Naive thymus-derived CD4-positive, alpha-beta T cell (primary cell): ENCODE measurements at regions not wholly inside any gene's neighbourhood (a gene's known extent, or its start where the extent isn't known, plus 50 kb on each side); places are given as distances from the start of the nearest gene placed in this dataset.

ENCODE experiments used
- ATAC-seq: fragments of 150-1000 bp; cut with Tn5 transposase; 2 replicates; pipeline ENCODE4 v1.10.0; 2021; ENCODE audit warnings: mild to moderate bottlenecking, moderate library complexity
- CTCF ChIA-PET: fragments of 350-600 bp; sonication (Branson Sonifier 250); formaldehyde crosslinking; loops from one replicate; lab custom pipeline; 2021; ENCODE audit warnings: antibody characterized with exemption; lab: Charles Lee
- POLR2A ChIA-PET: fragments of 350-600 bp; sonication (Branson Sonifier 250); formaldehyde crosslinking; loops from one replicate; lab custom pipeline; 2021; ENCODE audit warnings: antibody characterized with exemption, inconsistent platforms; lab: Charles Lee
- DNase-seq, 9 donors: peaks; one replicate each; pipeline versions ENCODE4 v3.0.0 to v3.0.0-alpha.2; 2020 to 2022; ENCODE audit warnings: mixed read lengths in 1 of 9
- H3K27ac ChIP-seq: one replicate; pipeline ENCODE4 v1.7.0; 2013; ENCODE audit warnings: mild to moderate bottlenecking, low read depth, low read length, moderate library complexity
- H3K27me3 ChIP-seq, 2 donors: one replicate each; pipeline ENCODE4 v1.7.0; 2013; ENCODE audit warnings: low read length in 2 of 2, mild to moderate bottlenecking in 2 of 2, moderate library complexity in 2 of 2; ENCODE audit not compliant: control insufficient read depth in 2 of 2, insufficient read depth in 2 of 2
- H3K36me3 ChIP-seq, 3 experiments: 1 replicate in 2 of 3; 2 replicates in 1 of 3; pipeline ENCODE4 v1.7.0; 2013; ENCODE audit warnings: low read length in 3 of 3, mild to moderate bottlenecking in 3 of 3, moderate library complexity in 1 of 3; ENCODE audit not compliant: insufficient read depth in 3 of 3, control insufficient read depth in 2 of 3
- H3K4me1 ChIP-seq, 2 donors: one replicate each; pipeline ENCODE4 v1.7.0; 2013; ENCODE audit warnings: low read length in 2 of 2, mild to moderate bottlenecking in 2 of 2, moderate library complexity in 1 of 2; ENCODE audit not compliant: control insufficient read depth in 2 of 2, insufficient read depth in 2 of 2
- H3K4me3 ChIP-seq: 2 replicates; pipeline ENCODE4 v1.7.0; 2013; ENCODE audit warnings: mild to moderate bottlenecking, low read length
- H3K9me3 ChIP-seq, 3 experiments: 1 replicate in 2 of 3; 2 replicates in 1 of 3; pipeline ENCODE4 v1.7.0; 2013; ENCODE audit warnings: low read length in 3 of 3; ENCODE audit not compliant: control insufficient read depth in 2 of 3
- H3K27ac Mint-ChIP-seq, 9 donors: one replicate each; pipeline ENCODE4 v1.8.0; 2020 to 2022; ENCODE audit warnings: mixed read lengths in 9 of 9, mild to moderate bottlenecking in 8 of 9, moderate library complexity in 5 of 9, inconsistent platforms in 2 of 9
- H3K27me3 Mint-ChIP-seq, 5 donors: one replicate each; pipeline ENCODE4 v1.8.0; 2021 to 2022; ENCODE audit warnings: mixed read lengths in 5 of 5, mild to moderate bottlenecking in 1 of 5
- H3K36me3 Mint-ChIP-seq, 5 donors: one replicate each; pipeline ENCODE4 v1.8.0; 2020 to 2022; ENCODE audit warnings: mixed read lengths in 5 of 5, mild to moderate bottlenecking in 3 of 5, inconsistent platforms in 1 of 5
- H3K4me1 Mint-ChIP-seq, 7 donors: one replicate each; pipeline ENCODE4 v1.8.0; 2020 to 2022; ENCODE audit warnings: mixed read lengths in 7 of 7, mild to moderate bottlenecking in 3 of 7, inconsistent platforms in 1 of 7
- H3K4me3 Mint-ChIP-seq, 10 donors: one replicate each; pipeline ENCODE4 v1.8.0; 2020 to 2022; ENCODE audit warnings: mild to moderate bottlenecking in 10 of 10, mixed read lengths in 10 of 10, moderate library complexity in 6 of 10, inconsistent platforms in 2 of 10
- H3K9me3 Mint-ChIP-seq, 11 donors: one replicate each; pipeline ENCODE4 v1.8.0; 2020 to 2022; ENCODE audit warnings: mixed read lengths in 11 of 11, mild to moderate bottlenecking in 4 of 11, inconsistent platforms in 1 of 11, moderate library complexity in 1 of 11
- intact Hi-C, 2 donors: fragments of 100-400 bp; cut with micrococcal nuclease; formaldehyde crosslinking; loops; one replicate each; pipeline ENCODE4 v1.15.1; 2023

DNA sequence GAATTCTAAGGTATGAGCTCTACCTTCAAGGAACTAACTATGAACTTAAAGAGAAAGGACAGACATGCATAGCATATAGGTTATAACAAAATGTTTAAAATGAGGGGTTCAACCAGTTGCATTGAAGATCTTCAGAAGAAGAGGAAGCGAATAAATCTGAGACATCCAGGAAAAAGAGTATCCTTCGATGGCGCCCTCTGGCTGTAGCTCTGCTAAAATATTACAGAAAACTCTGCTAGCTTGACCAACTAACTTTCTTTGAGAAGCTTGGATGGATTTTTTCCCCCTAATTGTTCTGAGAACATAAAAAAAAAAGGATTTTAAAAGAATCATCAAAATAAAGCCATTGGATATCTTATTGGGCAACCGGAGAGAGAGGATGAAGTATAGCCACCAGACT, 659.9 kb upstream of the SOX9 start:
- Mint-ChIP-seq H3K27ac (no peak overlapping the region), H3K9me3 (peaks cover 0 to 18% (median 4%) of the 10 kb centered on the region in 11 donors), H3K27me3 (peaks cover 0 to 4% (median 3%) of the 10 kb centered on the region in 5 donors), H3K4me1 (no peaks in the 10 kb centered on the region), H3K36me3 (peaks cover 0 to 3% (median 0%) of the 10 kb centered on the region in 5 donors), H3K4me3 (no peak overlapping the region)
- Histone ChIP-seq H3K9me3 (no peaks in the 10 kb centered on the region), H3K4me1 (no peaks in the 10 kb centered on the region), H3K36me3 (no peaks in the 10 kb centered on the region), H3K27ac (no peak overlapping the region), H3K4me3 (no peak overlapping the region), H3K27me3 (no peaks in the 10 kb centered on the region)
- intact Hi-C loops, result no loop called here
- no peak for DNase-seq
- POLR2A ChIA-PET, result no interaction called here
- CTCF ChIA-PET, result no interaction called here
- no peak for ATAC-seq

DNA sequence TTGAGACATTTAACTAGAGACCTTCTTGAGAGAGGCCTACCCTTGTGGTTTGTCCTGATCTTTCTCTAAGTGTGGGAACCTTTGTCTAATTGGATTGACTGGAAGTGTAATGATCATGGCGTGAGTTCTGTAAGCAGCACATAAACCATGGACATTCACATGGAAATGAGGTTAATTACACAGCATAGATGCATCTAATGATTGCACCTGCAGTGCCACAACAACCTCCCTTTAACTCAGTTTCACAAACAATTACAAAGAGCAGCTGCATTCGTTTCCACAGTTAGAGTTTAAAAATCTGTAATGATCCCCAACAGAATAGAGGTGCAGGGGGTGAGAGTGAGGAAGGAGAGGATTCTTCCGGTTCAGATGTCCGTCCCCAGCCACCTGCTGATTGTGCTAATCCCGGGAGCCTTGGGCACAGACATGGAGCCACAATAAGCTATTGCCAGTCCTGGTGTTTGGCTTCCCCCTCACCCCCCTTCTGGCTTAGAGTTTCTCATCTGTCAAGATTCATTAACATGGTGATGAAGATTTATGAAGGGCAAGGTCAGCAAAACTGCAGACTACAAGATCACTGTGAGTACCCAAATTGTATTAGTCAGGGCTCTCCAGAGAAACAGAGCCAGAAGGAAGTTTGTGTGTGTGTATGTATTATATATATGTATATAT, 659.2 kb upstream of the SOX9 start:
- peaks cover 0 to 4% (median 3%) of the 10 kb centered on the region in 5 donors for H3K27me3 Mint-ChIP-seq
- no peaks in the 10 kb centered on the region for H3K4me1 Mint-ChIP-seq
- no peak overlapping the region for H3K4me3 ChIP-seq
- no peaks in the 10 kb centered on the region for H3K9me3 ChIP-seq
- H3K4me3 Mint-ChIP-seq, result no peak overlapping the region
- H3K9me3 Mint-ChIP-seq, result peaks cover 0 to 19% (median 5%) of the 10 kb centered on the region in 11 donors
- H3K4me1 ChIP-seq, result no peaks in the 10 kb centered on the region
- intact Hi-C loops, result no loop called here
- peaks cover 0 to 3% (median 0%) of the 10 kb centered on the region in 5 donors for H3K36me3 Mint-ChIP-seq
- ChIA-PET CTCF (no interaction called here), POLR2A (no interaction called here)
- no peaks in the 10 kb centered on the region for H3K36me3 ChIP-seq
- no peak overlapping the region for H3K27ac Mint-ChIP-seq
- ATAC-seq (no peak), DNase-seq (no peak)
- H3K27ac ChIP-seq, result no peak overlapping the region
- no peaks in the 10 kb centered on the region for H3K27me3 ChIP-seq

DNA sequence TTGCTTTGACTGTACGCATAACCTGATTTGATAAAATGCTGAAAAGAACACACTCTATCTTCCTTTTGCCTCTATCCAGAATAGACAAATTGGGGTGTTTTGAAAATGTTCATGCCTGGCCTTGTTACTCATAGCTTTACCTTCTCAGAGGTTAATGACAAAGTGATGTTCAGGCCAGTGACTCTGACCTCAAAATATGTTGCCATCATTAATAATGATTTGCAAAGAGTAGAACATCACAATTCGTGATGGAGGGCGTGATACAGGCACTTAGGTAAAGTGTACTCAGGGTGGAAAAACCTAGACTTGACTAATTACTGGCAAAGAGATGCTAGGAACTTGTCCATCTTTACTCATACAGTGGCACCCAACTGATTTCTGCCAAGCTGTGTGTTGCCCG, 656.6 kb upstream of the SOX9 start:
- intact Hi-C loops, result no loop called here
- Histone ChIP-seq H3K27ac (no peak overlapping the region), H3K4me3 (no peak overlapping the region), H3K9me3 (no peaks in the 10 kb centered on the region), H3K4me1 (no peaks in the 10 kb centered on the region), H3K27me3 (no peaks in the 10 kb centered on the region), H3K36me3 (no peaks in the 10 kb centered on the region)
- DNase-seq (no peak), ATAC-seq (no peak)
- peaks cover 0 to 3% (median 0%) of the 10 kb centered on the region in 5 donors for H3K36me3 Mint-ChIP-seq
- CTCF ChIA-PET, result no interaction called here
- H3K4me1 Mint-ChIP-seq, result no peaks in the 10 kb centered on the region
- POLR2A ChIA-PET, result no interaction called here
- peaks cover 0 to 4% (median 3%) of the 10 kb centered on the region in 5 donors for H3K27me3 Mint-ChIP-seq
- no peak overlapping the region for H3K27ac Mint-ChIP-seq
- H3K4me3 Mint-ChIP-seq, result no peak overlapping the region
- peaks cover 0 to 22% (median 8%) of the 10 kb centered on the region in 11 donors for H3K9me3 Mint-ChIP-seq

DNA sequence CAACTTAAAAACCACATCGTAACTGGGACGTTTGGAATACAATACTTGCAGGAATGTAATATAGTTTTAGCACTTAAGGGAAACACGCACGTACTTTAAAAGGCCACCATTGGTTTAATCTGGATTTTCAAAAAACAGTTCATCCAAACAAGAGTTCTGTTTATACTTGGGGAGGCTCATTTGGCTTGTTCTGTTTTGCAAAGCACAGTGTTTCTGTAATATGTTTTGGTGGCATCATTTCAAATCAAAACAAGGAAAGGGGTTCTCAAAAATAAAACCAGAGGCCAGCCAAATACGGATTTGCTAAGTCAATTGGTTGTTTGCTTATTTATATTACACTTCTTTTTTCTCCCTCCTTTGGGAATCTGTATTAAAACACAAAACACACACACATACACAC, 656.1 kb upstream of the SOX9 start:
- DNase-seq, result no peak
- POLR2A ChIA-PET, result no interaction called here
- no peak for ATAC-seq
- no peaks in the 10 kb centered on the region for H3K4me1 ChIP-seq
- H3K9me3 ChIP-seq, result no peaks in the 10 kb centered on the region
- no peak overlapping the region for H3K4me3 Mint-ChIP-seq
- peaks cover 0 to 19% (median 6%) of the 10 kb centered on the region in 11 donors for H3K9me3 Mint-ChIP-seq
- H3K36me3 Mint-ChIP-seq, result peaks cover 0 to 3% (median 0%) of the 10 kb centered on the region in 5 donors
- H3K36me3 ChIP-seq, result no peaks in the 10 kb centered on the region
- H3K27me3 Mint-ChIP-seq, result peaks cover 0 to 4% (median 0%) of the 10 kb centered on the region in 5 donors
- H3K27me3 ChIP-seq, result no peaks in the 10 kb centered on the region
- intact Hi-C loops, result no loop called here
- CTCF ChIA-PET, result no interaction called here
- no peak overlapping the region for H3K27ac Mint-ChIP-seq
- H3K4me3 ChIP-seq, result no peak overlapping the region
- no peaks in the 10 kb centered on the region for H3K4me1 Mint-ChIP-seq
- no peak overlapping the region for H3K27ac ChIP-seq

DNA sequence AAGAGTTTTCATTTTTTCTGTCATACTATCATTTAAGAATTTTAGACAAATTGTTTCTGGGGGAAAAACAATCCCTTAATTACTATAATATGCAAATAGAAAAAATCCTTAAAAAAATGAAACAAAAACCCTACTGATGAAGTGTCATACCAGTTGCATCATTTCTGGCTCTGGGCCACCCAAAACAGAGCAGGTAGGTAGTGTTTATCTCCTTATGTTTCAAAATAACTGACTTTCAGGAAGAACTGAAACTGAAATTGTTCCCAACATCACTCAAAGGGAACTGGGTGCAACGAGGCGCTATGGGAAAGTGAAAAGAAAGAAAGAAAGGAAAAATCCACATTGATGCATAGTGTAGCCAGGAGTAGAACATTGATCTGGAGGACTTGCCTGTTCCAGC, 653.1 kb upstream of the SOX9 start:
- intact Hi-C loops, result no loop called here
- CTCF ChIA-PET, result no interaction called here

DNA sequence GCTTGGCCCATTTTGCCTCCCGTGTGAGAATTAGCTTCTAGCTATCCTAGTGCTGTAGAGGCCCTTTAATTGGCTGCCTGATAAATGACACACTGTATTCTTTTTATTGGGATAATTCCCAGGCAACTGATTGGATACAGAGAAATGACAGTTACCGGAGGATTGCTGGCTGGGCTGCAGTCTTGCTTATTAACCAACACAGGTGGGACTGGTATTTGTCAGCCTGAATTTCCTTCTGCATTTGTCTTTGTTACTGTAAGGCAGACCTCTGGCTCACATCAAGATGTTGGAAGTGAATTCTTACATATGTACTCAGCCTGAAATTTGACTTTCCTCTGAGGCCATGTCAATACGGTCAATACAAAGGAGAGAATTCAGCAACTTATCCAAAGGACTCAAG, 650.8 kb upstream of the SOX9 start:
- H3K4me3 Mint-ChIP-seq, result no peak overlapping the region
- no peaks in the 10 kb centered on the region for H3K4me1 Mint-ChIP-seq
- ATAC-seq (no peak), DNase-seq (no peak)
- H3K27me3 Mint-ChIP-seq, result no peaks in the 10 kb centered on the region
- Histone ChIP-seq H3K4me3 (no peak overlapping the region), H3K9me3 (no peaks in the 10 kb centered on the region), H3K27ac (no peak overlapping the region), H3K36me3 (no peaks in the 10 kb centered on the region), H3K27me3 (no peaks in the 10 kb centered on the region), H3K4me1 (no peaks in the 10 kb centered on the region)
- ChIA-PET POLR2A (no interaction called here), CTCF (no interaction called here)
- H3K36me3 Mint-ChIP-seq, result no peaks in the 10 kb centered on the region
- intact Hi-C loops, result no loop called here
- H3K9me3 Mint-ChIP-seq, result peaks cover 0 to 22% (median 3%) of the 10 kb centered on the region in 11 donors
- H3K27ac Mint-ChIP-seq, result no peak overlapping the region

More for the DNA sequence above, 653.1 kb upstream of the SOX9 start:
- Mint-ChIP-seq H3K27ac (no peak overlapping the region), H3K36me3 (peaks cover 0 to under 1% (median 0%) of the 10 kb centered on the region in 5 donors), H3K4me3 (no peak overlapping the region), H3K27me3 (peaks cover 0 to 2% (median 0%) of the 10 kb centered on the region in 5 donors), H3K4me1 (no peaks in the 10 kb centered on the region), H3K9me3 (peaks cover 0 to 19% (median 4%) of the 10 kb centered on the region in 11 donors)
- Histone ChIP-seq H3K27me3 (no peaks in the 10 kb centered on the region), H3K4me3 (no peak overlapping the region), H3K4me1 (no peaks in the 10 kb centered on the region), H3K9me3 (no peaks in the 10 kb centered on the region), H3K36me3 (no peaks in the 10 kb centered on the region), H3K27ac (no peak overlapping the region)
- DNase-seq (no peak), ATAC-seq (no peak)
- POLR2A ChIA-PET, result no interaction called here
